ENCODE measurements at regions not wholly inside any gene's neighbourhood (a gene's known extent, or its start where the extent isn't known, plus 50 kb on each side); places are given as distances from the start of the nearest gene placed in this dataset.

- no peak for DNase-seq (ENCODE audit: low read depth in 2 of 2)
Measured at GRCh38 chr14:34350903-34351302, 111.1 kb downstream of the SPTSSA start.

DNA sequence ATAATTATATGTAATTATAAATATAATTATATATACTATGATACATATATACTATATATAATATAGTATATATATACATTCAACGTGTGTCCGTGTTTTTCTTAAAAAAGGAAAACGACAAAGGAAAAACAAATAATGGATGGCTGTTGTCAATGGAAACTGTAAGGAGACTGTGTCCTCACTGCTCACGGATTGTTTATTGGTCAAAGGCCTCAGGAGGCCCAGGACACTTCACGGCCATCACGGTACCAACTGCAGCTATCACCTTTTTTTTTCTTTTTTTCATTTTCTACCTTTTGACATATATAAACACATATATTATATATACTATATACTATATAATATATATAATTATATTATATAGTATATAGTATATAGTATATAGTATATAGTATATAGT, 113.4 kb downstream of the SPTSSA start:
- DNase-seq (ENCODE audit: low read depth in 2 of 2), result no peak

- no peak for DNase-seq (ENCODE audit: low read depth in 2 of 2)
Measured at GRCh38 chr14:34347683-34348082, 114.4 kb downstream of the SPTSSA start.

- no peak for DNase-seq (ENCODE audit: low read depth in 2 of 2)
Measured at GRCh38 chr14:34345718-34346465, 116.1 kb downstream of the SPTSSA start.

- DNase-seq (ENCODE audit: low read depth in 2 of 2), result no peak
Measured at GRCh38 chr14:34344318-34344717, 117.7 kb downstream of the SPTSSA start.

DNA sequence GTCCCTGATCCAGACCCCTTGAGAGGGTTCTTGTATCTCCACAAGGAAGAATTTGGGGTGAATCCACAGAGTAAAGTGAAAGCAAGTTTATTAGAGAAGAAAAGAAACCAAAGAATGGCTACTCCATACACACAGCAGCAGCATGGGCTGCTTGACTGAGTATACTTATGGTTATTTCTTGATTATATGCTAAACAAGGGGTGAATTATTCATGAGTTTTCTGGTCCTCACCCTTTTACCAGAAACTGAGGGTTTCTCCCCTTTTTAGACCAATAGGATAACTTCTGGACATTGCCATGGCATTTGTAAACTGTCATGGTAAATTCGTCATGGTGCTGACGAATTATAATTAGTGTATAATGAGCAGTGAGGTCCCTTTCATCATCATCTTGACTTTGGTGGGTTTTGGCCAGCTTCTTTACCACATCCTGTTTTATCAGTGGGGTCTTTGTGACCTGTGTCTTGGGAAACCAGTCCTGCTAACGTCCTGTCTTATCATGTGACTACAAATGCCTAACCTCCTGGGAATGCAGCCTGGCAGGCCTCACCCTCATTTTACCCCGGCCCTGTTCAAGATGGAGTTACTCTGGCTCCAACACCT, 121.9 kb downstream of the SPTSSA start:
- no peak for DNase-seq (ENCODE audit: low read depth in 2 of 2)

- no peak for DNase-seq (ENCODE audit: low read depth in 2 of 2)
Measured at GRCh38 chr14:34338056-34338455, 124.0 kb downstream of the SPTSSA start.

DNA sequence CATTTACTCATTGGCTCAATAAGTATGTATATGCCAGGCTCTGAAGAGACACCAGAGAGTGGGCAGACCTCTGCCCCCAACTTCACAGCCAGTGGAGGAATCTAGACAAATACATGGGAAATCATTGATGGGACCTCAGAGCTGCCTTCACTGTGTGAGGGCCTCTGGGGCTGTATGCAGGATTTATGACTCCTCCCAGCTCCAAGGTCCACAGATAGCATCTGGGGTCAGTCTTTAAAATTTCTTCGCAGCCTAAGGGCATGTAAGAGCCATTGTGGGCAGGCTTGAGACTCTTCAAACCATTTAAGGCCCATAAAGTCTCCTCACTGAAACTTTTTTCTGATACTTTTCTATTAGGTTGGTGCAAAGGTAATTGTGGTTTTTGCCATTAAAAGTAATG, 125.5 kb downstream of the SPTSSA start:
- no peak for DNase-seq (ENCODE audit: low read depth in 2 of 2)

DNA sequence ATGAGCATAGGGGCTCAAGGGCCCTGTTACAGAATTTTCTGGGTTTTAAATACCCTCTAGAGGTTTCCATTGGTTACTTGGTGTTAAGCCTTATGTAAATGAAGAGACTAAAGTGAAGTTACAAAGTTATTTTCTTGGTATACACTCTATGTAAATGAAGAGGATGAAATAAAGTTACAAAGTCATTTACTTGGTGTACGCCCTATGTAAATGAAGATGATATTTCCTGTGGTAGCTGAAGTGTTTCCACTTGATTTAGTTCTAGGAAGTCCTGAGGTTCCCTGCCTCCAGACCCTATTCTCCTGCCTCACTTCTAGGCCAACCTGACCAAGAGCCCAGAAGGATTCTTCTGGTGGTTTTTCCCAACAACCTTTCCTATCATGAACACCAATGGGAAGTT, 126.1 kb downstream of the SPTSSA start:
- DNase-seq (ENCODE audit: low read depth in 2 of 2), result no peak

GRCh38 chr14:34334329-34334728, 127.7 kb downstream of the SPTSSA start:
- no peak for DNase-seq (ENCODE audit: low read depth in 2 of 2)

- peak; percentile 48 for DNase-seq (ENCODE audit: low read depth in 2 of 2)
Measured at GRCh38 chr14:34331728-34332623, 130.1 kb downstream of the SPTSSA start.

- no peak for DNase-seq (ENCODE audit: low read depth in 2 of 2)
Measured at GRCh38 chr14:34330846-34331245, 131.2 kb downstream of the SPTSSA start.

DNA sequence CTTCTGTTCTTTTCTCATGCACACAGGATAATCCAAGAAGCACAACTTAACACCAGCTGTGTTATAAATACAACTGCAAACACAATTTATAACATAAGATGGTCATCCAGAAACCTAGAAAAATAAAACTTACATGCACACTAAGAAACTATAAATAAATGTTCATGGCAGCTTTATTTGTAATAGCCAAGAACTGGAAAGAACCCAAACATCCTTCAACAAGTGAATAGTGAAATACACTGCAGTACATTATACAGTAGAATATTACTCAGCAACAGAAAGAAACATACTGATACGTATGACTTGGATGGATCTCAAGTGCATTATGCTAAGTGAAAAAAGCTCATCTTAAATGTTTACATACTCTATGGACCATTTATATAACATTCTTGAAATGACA, 132.7 kb downstream of the SPTSSA start:
- no peak for DNase-seq (ENCODE audit: low read depth in 2 of 2)

DNA sequence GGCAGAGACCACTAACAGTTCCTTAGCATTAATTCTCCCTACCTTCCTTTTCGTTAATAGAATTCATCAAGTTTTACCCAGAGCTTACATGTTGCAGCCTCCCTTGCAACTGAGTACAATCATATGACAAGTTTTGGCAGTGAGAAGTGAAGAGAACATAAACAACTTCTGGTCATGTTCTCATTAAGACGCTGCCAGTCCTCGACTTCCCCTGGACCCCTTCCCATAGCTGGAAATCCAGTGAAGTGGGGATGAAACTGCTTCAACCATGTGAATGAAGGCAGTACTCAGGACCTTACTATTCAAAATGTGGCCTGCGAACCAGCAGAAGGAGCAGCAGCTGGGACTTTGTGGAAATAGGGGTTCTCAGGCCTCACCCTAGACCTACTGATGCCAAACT, 133.9 kb downstream of the SPTSSA start:
- no peak for DNase-seq (ENCODE audit: low read depth in 2 of 2)

DNA sequence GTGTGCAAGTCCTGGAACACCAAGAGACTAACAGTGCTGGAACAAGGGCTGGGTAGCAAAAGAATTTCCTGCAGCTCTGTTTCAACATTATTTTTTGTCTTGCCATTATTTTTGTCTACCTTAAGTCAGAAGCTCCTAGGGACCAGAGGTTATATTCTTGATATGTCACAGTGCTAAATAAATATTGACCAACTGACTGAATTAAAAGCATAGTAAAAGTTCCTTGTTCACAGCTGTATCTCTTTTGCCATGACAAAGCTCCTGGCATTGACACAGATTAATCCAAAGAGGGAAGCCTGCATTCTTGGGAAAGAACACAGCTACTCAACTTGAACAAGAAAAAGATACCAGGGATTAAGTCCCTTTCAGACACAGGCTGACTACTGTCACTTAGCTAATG, 136.5 kb downstream of the SPTSSA start:
- no peak for DNase-seq (ENCODE audit: low read depth in 2 of 2)

DNA sequence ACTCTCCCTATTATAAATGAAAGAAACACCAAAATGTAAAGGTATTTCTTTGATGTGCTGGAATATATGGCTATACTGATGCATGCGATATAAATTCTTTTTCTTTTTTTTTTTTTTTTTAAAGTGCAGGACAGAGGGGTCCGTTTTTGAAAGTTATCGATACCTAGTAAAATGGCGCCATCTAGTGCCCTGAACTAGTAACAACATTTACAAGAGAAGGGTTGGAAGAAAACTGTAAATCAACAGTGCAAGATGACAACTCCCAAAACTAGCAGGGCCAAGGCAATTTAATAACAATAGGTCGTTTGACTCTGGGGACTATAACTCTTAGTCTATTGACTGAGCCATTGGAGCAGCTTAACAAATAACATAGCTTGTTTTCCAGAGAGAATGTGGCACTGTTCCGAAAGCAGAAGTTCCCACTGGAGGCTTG, 137.7 kb downstream of the SPTSSA start:
- DNase-seq (ENCODE audit: low read depth in 2 of 2), result no peak

GRCh38 chr14:34322940-34323418, 139.1 kb downstream of the SPTSSA start:
- DNase-seq (ENCODE audit: low read depth in 2 of 2), result peak; percentile 59 to 73

DNA sequence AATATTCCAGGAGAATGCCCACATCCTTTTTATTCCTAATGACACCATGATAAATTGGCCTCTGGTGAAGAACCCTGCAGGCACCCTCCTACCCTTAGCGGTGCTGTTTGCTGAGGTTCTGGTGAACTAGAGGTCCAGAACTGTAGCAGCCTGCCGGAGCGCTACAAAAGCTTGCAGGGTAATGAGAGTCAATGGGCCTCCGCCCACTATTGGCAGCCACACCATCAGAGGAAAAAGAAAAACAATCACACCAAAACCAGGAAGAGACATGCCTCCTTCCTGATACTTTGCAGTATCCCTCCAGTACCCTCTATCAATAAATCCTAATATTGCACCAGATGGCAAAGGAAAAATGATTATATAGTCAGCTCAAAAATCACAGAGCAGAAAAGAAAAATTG, 142.9 kb downstream of the SPTSSA start:
- no peak for DNase-seq (ENCODE audit: low read depth in 2 of 2)

GRCh38 chr14:34318014-34318413, 144.0 kb downstream of the SPTSSA start:
- DNase-seq (ENCODE audit: low read depth in 2 of 2), result no peak

GRCh38 chr14:34310724-34311123, 151.3 kb downstream of the SPTSSA start:
- no peak for DNase-seq (ENCODE audit: low read depth in 2 of 2)

DNA sequence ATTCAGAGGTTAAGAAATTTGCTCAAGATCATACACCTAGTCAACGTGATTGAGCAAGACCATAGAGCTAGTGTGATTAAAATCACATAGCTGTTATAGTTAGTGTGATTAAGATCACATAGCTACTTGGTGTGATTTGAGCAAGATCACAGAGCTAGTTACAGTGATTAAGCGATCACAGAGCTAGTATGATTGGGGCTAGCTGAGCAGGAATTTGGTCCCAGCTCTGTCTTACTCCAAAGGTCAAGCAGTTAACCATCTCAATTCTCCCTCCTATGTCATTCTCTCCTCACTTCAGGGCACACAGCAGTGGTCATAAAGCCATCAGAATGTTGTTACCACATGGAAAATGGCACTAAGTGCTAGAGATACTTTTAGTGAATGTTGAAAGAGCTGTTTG, 158.2 kb downstream of the SPTSSA start:
- DNase-seq (ENCODE audit: low read depth in 2 of 2), result no peak

DNA sequence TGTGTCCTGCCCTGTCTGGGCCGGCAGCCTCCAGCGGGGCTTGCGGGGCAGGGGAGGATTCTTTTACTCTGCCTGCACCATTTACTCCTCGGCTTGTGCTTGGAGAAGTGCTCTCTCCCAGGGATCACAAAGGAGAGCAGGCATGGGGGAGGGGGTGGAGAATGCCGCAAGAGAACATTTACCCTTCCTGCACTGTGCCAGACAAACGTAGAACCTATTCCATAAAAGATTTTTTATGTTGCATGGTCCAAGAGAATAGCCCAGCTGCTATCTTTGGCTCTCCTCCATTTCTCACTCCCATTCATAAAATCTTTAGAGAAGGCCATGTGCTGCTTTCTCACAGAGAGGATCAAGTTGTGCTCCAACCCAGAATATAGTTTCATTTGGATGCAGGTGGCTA, 159.4 kb downstream of the SPTSSA start:
- no peak for DNase-seq (ENCODE audit: low read depth in 2 of 2)
